Astrocyte (in vitro differentiated cells and primary cell): ENCODE measurements at regions not wholly inside any gene's neighbourhood (a gene's known extent, or its start where the extent isn't known, plus 50 kb on each side); places are given as distances from the start of the nearest gene placed in this dataset.

ENCODE experiments used
- EZH2 ChIP-seq: IDR thresholded peaks from 2 replicates; pipeline ENCODE4 v1.6.1; 2012; ENCODE audit warnings: mild to moderate bottlenecking, low read length, inconsistent platforms; ENCODE audit not compliant: insufficient read depth
- TF ChIP-seq, protein P1 (sequence below): IDR thresholded peaks from 2 replicates; pipeline ENCODE4 v1.5.1; 2011; ENCODE audit warnings: low read depth, mild to moderate bottlenecking, inconsistent platforms, low read length, moderate library complexity; ENCODE audit not compliant: insufficient read depth

- no peak for TF ChIP-seq EZH2
- TF ChIP-seq, protein P1, sequence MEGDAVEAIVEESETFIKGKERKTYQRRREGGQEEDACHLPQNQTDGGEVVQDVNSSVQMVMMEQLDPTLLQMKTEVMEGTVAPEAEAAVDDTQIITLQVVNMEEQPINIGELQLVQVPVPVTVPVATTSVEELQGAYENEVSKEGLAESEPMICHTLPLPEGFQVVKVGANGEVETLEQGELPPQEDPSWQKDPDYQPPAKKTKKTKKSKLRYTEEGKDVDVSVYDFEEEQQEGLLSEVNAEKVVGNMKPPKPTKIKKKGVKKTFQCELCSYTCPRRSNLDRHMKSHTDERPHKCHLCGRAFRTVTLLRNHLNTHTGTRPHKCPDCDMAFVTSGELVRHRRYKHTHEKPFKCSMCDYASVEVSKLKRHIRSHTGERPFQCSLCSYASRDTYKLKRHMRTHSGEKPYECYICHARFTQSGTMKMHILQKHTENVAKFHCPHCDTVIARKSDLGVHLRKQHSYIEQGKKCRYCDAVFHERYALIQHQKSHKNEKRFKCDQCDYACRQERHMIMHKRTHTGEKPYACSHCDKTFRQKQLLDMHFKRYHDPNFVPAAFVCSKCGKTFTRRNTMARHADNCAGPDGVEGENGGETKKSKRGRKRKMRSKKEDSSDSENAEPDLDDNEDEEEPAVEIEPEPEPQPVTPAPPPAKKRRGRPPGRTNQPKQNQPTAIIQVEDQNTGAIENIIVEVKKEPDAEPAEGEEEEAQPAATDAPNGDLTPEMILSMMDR, result no peak
Observed at GRCh38 chr2:139378373-139378772, 598.2 kb upstream of the NXPH2 start.
